PFSK-1 (cell line): ENCODE measurements at regions not wholly inside any gene's neighbourhood (a gene's known extent, or its start where the extent isn't known, plus 50 kb on each side); places are given as distances from the start of the nearest gene placed in this dataset.

ENCODE experiments used
- FOXP2 ChIP-seq: optimal IDR thresholded peaks from 2 replicates; pipeline ENCODE3; 2011; ENCODE audit warnings: borderline replicate concordance, control low read depth, inconsistent platforms; ENCODE audit not compliant: insufficient read depth; ENCODE audit errors: extremely low read length, extremely low read depth
- POLR2AphosphoS5 ChIP-seq: IDR thresholded peaks from 2 replicates; pipeline ENCODE4 v1.6.1; 2012; ENCODE audit warnings: low read depth, mild to moderate bottlenecking, control low read depth, low read length, moderate library complexity
- SIN3A ChIP-seq: IDR thresholded peaks from 2 replicates; pipeline ENCODE4 v1.6.1; 2012; ENCODE audit warnings: mild to moderate bottlenecking, low read length, moderate library complexity, borderline replicate concordance; ENCODE audit not compliant: insufficient read depth
- TAF1 ChIP-seq: IDR thresholded peaks from 2 replicates; pipeline ENCODE4 v1.6.1; 2012; ENCODE audit warnings: low read length, control low read depth, borderline replicate concordance; ENCODE audit not compliant: insufficient read depth
- TF ChIP-seq, protein P1 (sequence below), 2 experiments: IDR thresholded peaks; 2 replicates each; pipeline versions ENCODE4 v1.6.1 to v1.8.0; 2011 to 2012; ENCODE audit warnings: low read depth in 2 of 2, low read length in 2 of 2, control low read depth in 1 of 2, inconsistent platforms in 1 of 2, mild to moderate bottlenecking in 1 of 2, moderate library complexity in 1 of 2; ENCODE audit not compliant: insufficient read depth in 1 of 2

DNA sequence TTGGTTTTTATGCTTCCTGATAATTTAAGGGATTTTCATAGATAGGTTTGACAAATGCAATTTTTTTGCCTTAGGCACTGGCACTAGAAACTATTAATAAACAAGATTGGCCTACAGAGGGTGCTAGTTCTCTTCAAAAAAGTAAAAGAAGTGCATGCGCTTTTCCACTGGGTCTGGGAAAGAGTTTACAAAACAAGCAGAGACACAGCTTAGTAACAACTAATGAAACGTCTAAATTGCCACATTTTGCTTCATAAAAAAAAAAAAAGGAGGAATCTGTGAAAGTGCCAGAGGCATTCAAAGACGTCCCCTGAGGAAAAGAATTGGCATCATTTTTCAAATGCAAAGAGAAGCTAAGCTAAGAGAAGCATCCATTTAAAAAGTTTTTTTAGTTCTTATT, 58.3 kb upstream of the EEA1 start:
- no peak for TF ChIP-seq SIN3A

DNA sequence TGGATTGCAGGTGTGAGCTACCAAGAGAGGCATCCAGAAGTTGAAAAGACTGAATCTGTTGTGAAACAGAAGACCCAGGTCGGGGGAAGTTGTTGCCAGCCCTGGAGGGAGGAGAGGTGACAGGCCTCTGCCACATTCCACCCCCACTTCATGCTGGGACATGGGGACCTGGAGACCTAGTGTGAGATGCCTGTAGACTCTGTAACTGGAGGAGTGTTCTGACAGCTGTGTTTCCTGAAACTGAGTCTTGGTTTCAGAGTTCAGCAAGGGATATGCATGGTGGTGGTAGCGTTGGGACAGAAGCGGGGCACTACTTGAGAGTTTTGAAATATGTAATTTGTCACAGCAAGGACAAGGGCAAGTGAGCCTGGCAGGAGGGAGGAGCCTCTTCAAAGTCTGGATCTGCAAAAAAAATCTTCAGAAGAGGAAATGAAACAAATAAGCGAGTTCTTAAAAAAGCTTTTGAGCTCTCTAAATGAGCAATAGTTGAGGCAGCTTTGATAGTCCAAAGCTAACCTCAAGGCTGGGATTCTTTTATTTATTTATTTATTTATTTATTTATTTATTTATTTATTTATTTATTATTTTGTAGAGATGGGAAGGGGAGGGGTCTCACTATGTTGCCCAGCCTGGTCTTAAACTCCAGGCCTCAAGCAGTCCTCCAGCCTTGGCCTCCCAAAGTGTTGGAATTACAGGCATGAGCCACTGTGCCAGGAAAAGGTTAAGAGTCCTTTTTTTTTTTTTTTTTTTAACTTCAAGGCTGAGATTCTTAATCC, 58.9 kb upstream of the EEA1 start:
- TF ChIP-seq SIN3A (no peak), POLR2AphosphoS5 (no peak), FOXP2 (no peak), TAF1 (no peak)
- TF ChIP-seq, protein P1, sequence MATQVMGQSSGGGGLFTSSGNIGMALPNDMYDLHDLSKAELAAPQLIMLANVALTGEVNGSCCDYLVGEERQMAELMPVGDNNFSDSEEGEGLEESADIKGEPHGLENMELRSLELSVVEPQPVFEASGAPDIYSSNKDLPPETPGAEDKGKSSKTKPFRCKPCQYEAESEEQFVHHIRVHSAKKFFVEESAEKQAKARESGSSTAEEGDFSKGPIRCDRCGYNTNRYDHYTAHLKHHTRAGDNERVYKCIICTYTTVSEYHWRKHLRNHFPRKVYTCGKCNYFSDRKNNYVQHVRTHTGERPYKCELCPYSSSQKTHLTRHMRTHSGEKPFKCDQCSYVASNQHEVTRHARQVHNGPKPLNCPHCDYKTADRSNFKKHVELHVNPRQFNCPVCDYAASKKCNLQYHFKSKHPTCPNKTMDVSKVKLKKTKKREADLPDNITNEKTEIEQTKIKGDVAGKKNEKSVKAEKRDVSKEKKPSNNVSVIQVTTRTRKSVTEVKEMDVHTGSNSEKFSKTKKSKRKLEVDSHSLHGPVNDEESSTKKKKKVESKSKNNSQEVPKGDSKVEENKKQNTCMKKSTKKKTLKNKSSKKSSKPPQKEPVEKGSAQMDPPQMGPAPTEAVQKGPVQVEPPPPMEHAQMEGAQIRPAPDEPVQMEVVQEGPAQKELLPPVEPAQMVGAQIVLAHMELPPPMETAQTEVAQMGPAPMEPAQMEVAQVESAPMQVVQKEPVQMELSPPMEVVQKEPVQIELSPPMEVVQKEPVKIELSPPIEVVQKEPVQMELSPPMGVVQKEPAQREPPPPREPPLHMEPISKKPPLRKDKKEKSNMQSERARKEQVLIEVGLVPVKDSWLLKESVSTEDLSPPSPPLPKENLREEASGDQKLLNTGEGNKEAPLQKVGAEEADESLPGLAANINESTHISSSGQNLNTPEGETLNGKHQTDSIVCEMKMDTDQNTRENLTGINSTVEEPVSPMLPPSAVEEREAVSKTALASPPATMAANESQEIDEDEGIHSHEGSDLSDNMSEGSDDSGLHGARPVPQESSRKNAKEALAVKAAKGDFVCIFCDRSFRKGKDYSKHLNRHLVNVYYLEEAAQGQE (IDR thresholded peaks at IDR 0.05; ENCODE audit: insufficient read depth in 1 of 2, low read depth in 2 of 2, low read length in 2 of 2): no peak

DNA sequence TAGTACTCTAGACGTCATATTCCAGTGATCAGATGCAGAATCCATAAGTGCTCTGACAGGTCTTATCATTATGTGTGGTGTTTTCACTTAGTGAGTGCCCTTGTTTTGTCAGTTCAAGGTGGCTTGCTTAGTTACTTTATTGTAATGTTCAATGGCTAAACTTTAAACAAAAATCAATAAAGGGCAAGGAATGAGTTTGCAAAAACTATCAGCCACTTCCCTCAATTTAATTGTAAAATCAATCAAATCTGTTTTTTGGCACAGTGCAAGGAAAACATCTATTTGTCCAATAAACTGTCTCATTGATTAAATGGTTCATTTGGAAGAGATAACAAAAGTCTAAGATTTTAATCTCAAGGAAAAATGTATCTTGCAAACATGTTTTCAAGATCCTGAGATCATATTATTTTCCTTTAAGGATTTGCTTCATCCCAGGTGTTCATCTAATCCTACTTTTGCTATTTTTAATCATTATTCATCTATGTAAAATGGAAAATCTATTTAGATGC, 59.6 kb upstream of the EEA1 start:
- TF ChIP-seq SIN3A (no peak), FOXP2 (no peak), TAF1 (no peak), POLR2AphosphoS5 (no peak)
- TF ChIP-seq, protein P1 (IDR thresholded peaks at IDR 0.05; ENCODE audit: insufficient read depth in 1 of 2, low read depth in 2 of 2, low read length in 2 of 2): no peak

DNA sequence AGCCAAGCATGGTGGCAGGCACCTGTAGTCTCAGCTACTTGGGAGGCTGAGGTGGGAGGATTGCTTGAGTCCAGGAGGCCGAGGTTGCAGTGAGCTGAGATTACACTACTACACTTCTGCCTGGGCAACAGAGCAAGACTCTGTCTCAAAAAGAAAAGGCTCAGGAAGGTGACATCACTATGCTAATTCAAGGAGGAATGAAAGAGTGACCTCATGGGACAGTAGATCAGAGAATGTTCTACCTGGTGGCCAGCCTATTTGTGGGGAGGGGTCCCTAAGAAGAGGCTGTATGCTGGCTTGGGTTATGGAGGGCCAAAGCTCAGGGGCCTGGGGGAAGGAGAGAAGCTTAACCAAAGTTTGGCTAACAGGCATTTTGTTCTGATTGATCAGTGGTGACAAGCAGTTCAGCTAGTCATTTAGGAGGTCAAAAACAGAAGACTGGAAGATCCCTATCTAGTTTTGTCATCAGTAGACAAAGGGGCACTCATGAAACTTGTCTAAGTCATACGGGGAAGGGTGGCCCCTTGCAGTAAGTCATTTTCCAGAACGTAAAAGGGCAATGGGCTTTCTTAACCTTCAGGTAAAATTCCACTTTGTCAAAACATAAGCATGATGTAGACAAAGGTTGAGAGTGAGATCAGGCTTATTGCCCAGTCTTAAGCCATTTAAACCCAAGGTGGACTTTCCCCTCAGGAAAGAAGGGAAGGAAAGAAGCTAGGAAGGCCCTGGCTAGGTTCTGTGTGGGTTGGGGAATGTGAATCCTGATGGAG, 60.8 kb upstream of the EEA1 start:
- TF ChIP-seq SIN3A (no peak), POLR2AphosphoS5 (no peak), FOXP2 (no peak), TAF1 (no peak)
- TF ChIP-seq, protein P1 (IDR thresholded peaks at IDR 0.05; ENCODE audit: insufficient read depth in 1 of 2, low read depth in 2 of 2, low read length in 2 of 2): no peak

DNA sequence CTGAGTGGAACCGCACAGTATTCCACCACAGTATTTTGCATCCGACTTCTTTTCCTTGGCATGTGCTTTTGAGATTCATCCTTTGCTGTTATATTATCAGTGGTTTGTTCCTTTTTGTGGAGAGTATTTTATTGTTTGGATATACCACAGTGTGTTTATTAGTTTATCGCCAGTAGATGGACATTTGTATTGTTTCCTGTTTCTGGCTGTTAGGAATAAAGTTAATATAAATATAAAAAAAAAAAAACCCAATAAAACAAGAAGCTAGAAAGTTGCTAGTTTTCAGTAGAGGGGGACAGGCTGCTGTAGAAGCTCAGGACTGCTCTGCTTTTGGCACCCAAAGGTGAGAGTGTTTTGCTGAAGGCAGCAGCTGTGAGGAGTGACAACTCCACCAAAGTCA, 62.0 kb upstream of the EEA1 start:
- TF ChIP-seq TAF1: no peak

DNA sequence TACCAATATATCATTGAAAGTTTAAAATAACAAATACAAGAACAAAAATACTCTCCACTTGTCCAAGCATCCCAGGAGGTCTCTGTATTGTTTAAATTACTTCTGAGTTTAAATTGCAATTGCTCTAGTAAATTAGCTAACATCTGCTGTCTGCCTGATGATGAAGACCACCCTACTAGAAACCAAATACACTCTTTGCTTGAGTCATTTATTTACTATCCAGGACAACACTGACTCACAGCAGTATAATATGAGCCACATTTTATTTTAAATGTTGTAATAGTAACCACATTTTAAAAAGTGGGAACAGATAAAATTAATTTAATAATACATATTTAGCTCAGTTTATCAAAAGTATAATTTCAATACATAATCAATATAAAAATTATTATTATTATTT, 62.9 kb upstream of the EEA1 start:
- no peak for TF ChIP-seq FOXP2
- no peak for TF ChIP-seq POLR2AphosphoS5
- TF ChIP-seq SIN3A: no peak
- TF ChIP-seq, protein P1 (IDR thresholded peaks at IDR 0.05; ENCODE audit: insufficient read depth in 1 of 2, low read depth in 2 of 2, low read length in 2 of 2): no peak
- no peak for TF ChIP-seq TAF1
